ENCODE measurements at regions not wholly inside any gene's neighbourhood (a gene's known extent, or its start where the extent isn't known, plus 50 kb on each side); places are given as distances from the start of the nearest gene placed in this dataset.

- ChIA-PET CTCF (no interaction called here), POLR2A (no interaction called here)
- no peak for DNase-seq (ENCODE audit: extremely low spot score)
- TF ChIP-seq, protein P1, sequence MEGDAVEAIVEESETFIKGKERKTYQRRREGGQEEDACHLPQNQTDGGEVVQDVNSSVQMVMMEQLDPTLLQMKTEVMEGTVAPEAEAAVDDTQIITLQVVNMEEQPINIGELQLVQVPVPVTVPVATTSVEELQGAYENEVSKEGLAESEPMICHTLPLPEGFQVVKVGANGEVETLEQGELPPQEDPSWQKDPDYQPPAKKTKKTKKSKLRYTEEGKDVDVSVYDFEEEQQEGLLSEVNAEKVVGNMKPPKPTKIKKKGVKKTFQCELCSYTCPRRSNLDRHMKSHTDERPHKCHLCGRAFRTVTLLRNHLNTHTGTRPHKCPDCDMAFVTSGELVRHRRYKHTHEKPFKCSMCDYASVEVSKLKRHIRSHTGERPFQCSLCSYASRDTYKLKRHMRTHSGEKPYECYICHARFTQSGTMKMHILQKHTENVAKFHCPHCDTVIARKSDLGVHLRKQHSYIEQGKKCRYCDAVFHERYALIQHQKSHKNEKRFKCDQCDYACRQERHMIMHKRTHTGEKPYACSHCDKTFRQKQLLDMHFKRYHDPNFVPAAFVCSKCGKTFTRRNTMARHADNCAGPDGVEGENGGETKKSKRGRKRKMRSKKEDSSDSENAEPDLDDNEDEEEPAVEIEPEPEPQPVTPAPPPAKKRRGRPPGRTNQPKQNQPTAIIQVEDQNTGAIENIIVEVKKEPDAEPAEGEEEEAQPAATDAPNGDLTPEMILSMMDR (IDR thresholded peaks at IDR 0.05; ENCODE audit: control extremely low read depth, extremely low read depth, low read depth, missing control alignments) = no peak
Observed at GRCh38 chr2:217482056-217482710, 520.6 kb downstream of the TNS1 start.

- CTCF ChIA-PET = interaction anchor here (1.0 to 1.5 kb wide), 2 partner anchors 10 to 44 kb away, joined by 3 read pairs; no protein-coding TSS in a partner anchor
- POLR2A ChIA-PET = no interaction called here
Observed at GRCh38 chr2:217481577-217481976, 521.2 kb downstream of the TNS1 start.

DNA sequence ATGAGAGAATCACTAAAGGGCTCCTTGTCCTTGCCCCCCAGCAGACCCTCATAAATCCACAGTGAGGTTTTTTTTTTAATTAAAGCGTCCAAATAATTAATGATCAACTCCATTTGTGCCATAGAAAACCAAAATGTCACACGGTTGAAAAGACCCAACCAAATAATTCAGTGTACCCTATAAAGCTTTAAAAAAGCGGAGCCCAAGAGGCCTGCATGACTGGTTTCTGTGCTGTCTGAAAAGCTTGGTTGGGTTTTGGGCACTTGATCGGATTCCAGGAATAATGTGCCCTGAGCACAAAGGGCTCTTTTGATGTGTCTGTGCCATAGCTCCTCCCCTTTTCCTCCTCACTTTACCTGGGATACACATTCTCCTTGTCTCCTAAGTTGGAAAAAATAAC lies 523.2 kb downstream of the TNS1 start:
- CTCF ChIA-PET = no interaction called here
- TF ChIP-seq, protein P1 (IDR thresholded peaks at IDR 0.05; ENCODE audit: control extremely low read depth, extremely low read depth, low read depth, missing control alignments) = no peak
- POLR2A ChIA-PET = no interaction called here
- no peak for DNase-seq (ENCODE audit: extremely low spot score)

More at GRCh38 chr2:217481577-217481976, 521.2 kb downstream of the TNS1 start:
- TF ChIP-seq, protein P1 (IDR thresholded peaks at IDR 0.05; ENCODE audit: control extremely low read depth, extremely low read depth, low read depth, missing control alignments) = no peak
- DNase-seq (ENCODE audit: extremely low spot score) = no peak

- ChIA-PET CTCF (interaction anchor here (1.9 kb wide), 1 partner anchor 10 kb away, joined by 4 read pairs; no protein-coding TSS in a partner anchor), POLR2A (no interaction called here)
- no peak for DNase-seq (ENCODE audit: extremely low spot score)
- TF ChIP-seq, protein P1 (IDR thresholded peaks at IDR 0.05; ENCODE audit: control extremely low read depth, extremely low read depth, low read depth, missing control alignments) = no peak
Observed at GRCh38 chr2:217478831-217479455, 523.9 kb downstream of the TNS1 start.

DNA sequence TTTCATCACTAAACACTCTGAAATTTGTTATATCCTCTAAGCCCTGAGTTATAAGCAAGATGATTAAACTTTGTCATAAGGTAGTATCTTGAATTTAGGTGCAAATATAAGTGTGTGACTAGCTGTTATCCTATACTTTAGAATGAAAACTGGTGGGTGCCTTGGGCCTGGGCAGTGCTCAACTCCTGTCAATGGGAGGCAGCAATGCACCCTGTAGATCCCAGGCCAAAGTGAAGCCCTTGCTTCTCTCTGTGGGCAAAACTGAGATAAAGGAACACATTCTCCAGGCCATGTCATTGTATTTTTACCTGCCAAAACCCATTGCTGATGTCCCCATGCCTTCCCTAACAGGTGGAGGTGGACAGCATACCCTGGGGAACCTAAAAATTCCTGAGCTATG lies 525.2 kb downstream of the TNS1 start:
- CTCF ChIA-PET = interaction anchor here (1.9 kb wide), 1 partner anchor 8 kb away, joined by 4 read pairs; no protein-coding TSS in a partner anchor
- TF ChIP-seq, protein P1 (IDR thresholded peaks at IDR 0.05; ENCODE audit: control extremely low read depth, extremely low read depth, low read depth, missing control alignments) = no peak
- POLR2A ChIA-PET = no interaction called here
- no peak for DNase-seq (ENCODE audit: extremely low spot score)

GRCh38 chr2:217475791-217476190 lies 527.0 kb downstream of the TNS1 start:
- TF ChIP-seq, protein P1 (IDR thresholded peaks at IDR 0.05; ENCODE audit: control extremely low read depth, extremely low read depth, low read depth, missing control alignments) = no peak
- ChIA-PET POLR2A (no interaction called here), CTCF (interaction anchor here (1.1 kb wide), 1 partner anchor 42 kb away, joined by 3 read pairs; no protein-coding TSS in a partner anchor)
- no peak for DNase-seq (ENCODE audit: extremely low spot score)

All from GM10248 (cell line).